K562 (cell line): ENCODE measurements at regions not wholly inside any gene's neighbourhood (a gene's known extent, or its start where the extent isn't known, plus 50 kb on each side); places are given as distances from the start of the nearest gene placed in this dataset.

Experiments used
- AFF4 ChIP-seq: sonication (generic); formaldehyde crosslinking; IDR thresholded peaks from 2 replicates; pipeline ENCODE4 v1.8.0; 2023; ENCODE audit warnings: mild to moderate bottlenecking, missing genetic modification reagents
- ATF3 ChIP-seq, 2 experiments: fragments of 450-650 bp in 1 of 2; sonication (generic) in 1 of 2; formaldehyde crosslinking in 1 of 2; IDR thresholded peaks in 1 of 2; conservative IDR thresholded peaks in 1 of 2; 2 replicates each; pipeline versions ENCODE4 v1.6.1 to v1.8.1; 2016 to 2023; ENCODE audit warnings: mild to moderate bottlenecking in 2 of 2, moderate library complexity in 2 of 2, inconsistent platforms in 1 of 2, missing genetic modification reagents in 1 of 2
- CREM ChIP-seq: IDR thresholded peaks from 2 replicates; pipeline ENCODE4 v1.6.1; 2014; ENCODE audit warnings: antibody characterized with exemption, low read depth
- HDAC8 ChIP-seq: fragments of 450-650 bp; IDR thresholded peaks from 2 replicates; pipeline ENCODE4 v1.6.1; 2016; ENCODE audit warnings: mild to moderate bottlenecking, missing genetic modification characterization, moderate library complexity, missing compliant biosample characterization
- ILF3 ChIP-seq: fragments of 450-650 bp; IDR thresholded peaks from 2 replicates; pipeline ENCODE4 v1.6.1; 2018; ENCODE audit warnings: antibody characterized with exemption, mild to moderate bottlenecking, moderate library complexity, borderline replicate concordance
- KDM5B ChIP-seq: fragments of 200-600 bp; sonication (generic); IDR thresholded peaks from 2 replicates; pipeline ENCODE4 v1.6.1; 2012; ENCODE audit warnings: low read depth, mild to moderate bottlenecking, moderate library complexity, low read length, control low read depth, inconsistent platforms; ENCODE audit not compliant: insufficient replicate concordance
- NKRF ChIP-seq: fragments of 450-650 bp; IDR thresholded peaks from 2 replicates; pipeline ENCODE4 v1.6.1; 2016; ENCODE audit warnings: borderline replicate concordance
- TFAM ChIP-seq: fragments of 250-450 bp; sonication (Bioruptor Pico); conservative IDR thresholded peaks from 2 replicates; pipeline ENCODE4 v1.5.0; 2021; ENCODE audit warnings: mild to moderate bottlenecking, moderate library complexity
- USF1 ChIP-seq: sonication (generic); formaldehyde crosslinking; IDR thresholded peaks from 2 replicates; pipeline ENCODE4 v1.9.0; 2022; ENCODE audit warnings: mild to moderate bottlenecking, missing genetic modification reagents
- ZNF274 ChIP-seq: IDR thresholded peaks from 2 replicates; pipeline ENCODE4 v1.6.1; 2011; ENCODE audit warnings: low read depth, mild to moderate bottlenecking, low read length, moderate library complexity, borderline replicate concordance
- ZNF398 ChIP-seq: fragments of 250-450 bp; sonication (Bioruptor Pico); IDR thresholded peaks from 2 replicates; pipeline ENCODE4 v1.8.0; 2021; ENCODE audit warnings: moderate library complexity, mild to moderate bottlenecking, inconsistent platforms

- no peak for TF ChIP-seq AFF4
- no peak for TF ChIP-seq KDM5B
- no peak for TF ChIP-seq ZNF274
- TF ChIP-seq ZNF398 = no peak
- TF ChIP-seq ATF3 (IDR thresholded peaks at IDR 0.05) = no peak
- TF ChIP-seq ATF3 (CRISPR knock-in tag; conservative IDR thresholded peaks at IDR 0.05) = no peak
- TF ChIP-seq NKRF = no peak
- no peak for TF ChIP-seq HDAC8 (tag)
- no peak for TF ChIP-seq ILF3
- TF ChIP-seq USF1 (CRISPR knock-in tag) = no peak
- TF ChIP-seq CREM = no peak
- TF ChIP-seq TFAM = no peak
Observed at GRCh38 chr4:104682311-104682710, 187.6 kb upstream of the CXXC4 start (continued).
